ENCODE measurements at regions not wholly inside any gene's neighbourhood (a gene's known extent, or its start where the extent isn't known, plus 50 kb on each side); places are given as distances from the start of the nearest gene placed in this dataset.
"Not testable (repeated sequence)": the region's sequence is repeated elsewhere in the genome, so short reads cannot be mapped to it uniquely, and the experiment has no call there.

DNA sequence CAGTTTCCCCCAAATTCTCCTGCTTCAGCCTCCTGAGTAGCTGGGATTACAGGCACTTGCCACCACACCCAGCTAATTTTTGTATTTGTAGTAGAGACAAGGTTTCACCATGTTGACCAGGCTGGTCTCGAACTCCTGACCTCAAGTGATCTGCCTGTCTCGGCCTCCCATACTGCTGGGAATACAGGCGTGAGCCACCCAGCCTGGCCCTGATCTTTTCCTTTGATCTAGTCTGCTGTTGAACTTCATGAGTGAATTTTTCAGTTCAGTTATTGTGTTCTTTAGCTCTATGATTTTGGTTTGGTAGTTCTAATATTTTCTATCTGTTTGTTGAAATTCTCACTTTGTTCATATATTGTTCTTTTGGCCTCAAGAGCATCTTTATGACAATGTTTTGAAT, 83.4 kb upstream of the RAP2C start:
- DNase-seq (ENCODE audit: low read depth in 4 of 4, low spot score in 3 of 4): not testable (repeated sequence)

DNA sequence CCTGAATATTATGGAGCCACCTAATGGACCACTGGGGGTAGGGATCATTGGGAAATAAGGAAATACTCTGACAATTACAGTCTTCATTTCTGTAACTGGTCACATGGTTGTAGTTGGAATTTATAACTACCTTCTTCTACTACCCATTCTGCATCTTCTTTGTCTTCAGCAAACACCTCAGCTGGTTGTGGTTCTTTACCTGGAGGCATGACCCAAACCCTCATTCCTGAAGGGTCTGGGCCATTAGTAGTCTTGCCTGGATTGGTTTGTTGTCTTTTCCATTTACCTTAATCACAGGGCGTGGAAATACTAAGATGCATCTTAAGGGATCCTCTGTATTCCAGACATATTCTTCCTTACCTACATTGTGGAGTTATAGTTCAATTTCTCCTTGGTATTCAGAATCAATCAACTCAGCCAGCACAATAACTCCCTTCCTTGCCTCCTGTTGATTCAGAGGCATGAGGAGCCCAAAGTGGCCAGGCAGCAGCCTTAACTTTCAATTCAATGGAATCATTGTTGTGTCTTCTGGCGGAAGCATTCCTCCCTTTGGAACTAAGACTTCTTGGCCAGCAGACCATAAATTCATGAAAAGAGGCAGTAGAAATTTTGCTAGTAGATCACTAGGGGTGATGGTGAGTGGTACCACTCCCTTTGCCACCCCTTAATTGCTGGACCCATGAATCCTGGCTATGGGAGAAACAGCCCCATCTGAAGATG, 75.7 kb upstream of the RAP2C start:
- no peak for DNase-seq (ENCODE audit: low read depth in 4 of 4, low spot score in 3 of 4)

DNA sequence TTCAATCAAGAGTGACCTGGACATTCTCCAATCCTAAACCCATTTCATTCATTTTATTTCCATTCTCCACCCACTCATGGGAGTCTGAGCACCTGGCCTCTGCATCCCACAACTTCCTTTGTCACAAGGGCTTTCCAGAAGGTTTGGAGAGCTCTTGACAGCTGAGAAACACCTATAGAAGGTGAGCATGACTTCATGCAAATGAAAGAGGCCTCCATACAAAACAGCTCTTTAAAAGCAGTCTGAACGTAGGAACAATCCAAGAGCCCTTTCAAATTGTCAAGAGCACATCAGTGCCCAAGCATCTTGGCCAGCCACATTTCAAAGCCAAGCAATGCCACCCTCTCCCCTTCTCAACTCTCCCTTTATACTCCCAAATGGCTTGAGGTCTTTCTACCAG, 74.9 kb upstream of the RAP2C start:
- no peak for DNase-seq (ENCODE audit: low read depth in 4 of 4, low spot score in 3 of 4)

DNA sequence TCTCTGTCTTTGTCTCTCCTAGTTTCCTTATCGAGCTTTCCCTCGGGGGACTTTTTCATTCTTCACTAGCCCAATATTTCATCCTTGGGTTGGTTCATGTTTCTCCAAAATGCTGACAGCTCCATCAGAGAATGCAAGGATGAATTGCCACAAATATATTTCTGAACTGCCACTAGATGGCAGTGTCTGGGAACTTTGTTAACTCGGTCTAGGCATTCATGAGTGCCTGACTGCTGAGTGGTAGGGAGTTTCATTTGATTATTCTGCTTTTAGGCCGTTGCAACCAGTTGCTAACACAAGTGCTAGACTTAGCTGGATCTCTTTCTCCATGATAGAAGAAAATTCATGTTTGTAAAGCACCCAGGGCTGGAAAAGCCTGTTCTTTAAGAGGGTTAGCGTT, 73.5 kb upstream of the RAP2C start:
- peak; percentile 16 to 41 (median 30) for DNase-seq (ENCODE audit: low read depth in 4 of 4, low spot score in 3 of 4)

DNA sequence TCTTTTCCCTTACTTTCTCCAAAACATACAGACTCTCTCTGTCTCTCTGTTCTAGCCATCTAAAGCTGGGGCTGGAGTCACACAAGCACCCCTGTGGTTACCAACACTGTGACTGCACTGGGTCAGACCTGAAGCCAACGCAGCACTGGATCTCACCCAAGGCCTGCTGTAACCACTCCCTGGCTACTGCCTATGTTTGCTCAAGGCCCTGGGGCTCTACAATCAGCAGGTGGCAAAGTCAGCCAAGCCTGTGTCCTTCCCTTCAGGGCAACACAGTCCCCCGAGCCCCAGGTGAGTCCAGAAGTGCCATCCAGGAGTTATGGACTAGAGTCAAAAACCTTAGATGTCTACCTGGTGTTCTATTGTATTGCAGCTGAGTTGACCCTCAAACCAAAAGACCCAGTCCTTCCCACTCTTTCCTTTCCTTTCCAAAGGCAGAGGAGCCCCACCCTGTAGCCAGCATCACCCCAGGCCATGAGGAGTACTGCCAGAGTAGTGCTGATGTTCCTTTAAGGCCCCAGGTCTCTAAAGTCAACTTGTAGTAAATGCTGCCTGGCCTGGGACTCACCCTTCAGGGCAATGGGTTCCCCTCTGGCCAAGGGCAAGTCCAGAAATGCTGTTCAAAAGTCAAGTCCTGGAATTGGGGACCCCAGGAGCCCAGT, 58.8 kb upstream of the RAP2C start:
- DNase-seq (ENCODE audit: low read depth in 4 of 4, low spot score in 3 of 4): no peak

DNA sequence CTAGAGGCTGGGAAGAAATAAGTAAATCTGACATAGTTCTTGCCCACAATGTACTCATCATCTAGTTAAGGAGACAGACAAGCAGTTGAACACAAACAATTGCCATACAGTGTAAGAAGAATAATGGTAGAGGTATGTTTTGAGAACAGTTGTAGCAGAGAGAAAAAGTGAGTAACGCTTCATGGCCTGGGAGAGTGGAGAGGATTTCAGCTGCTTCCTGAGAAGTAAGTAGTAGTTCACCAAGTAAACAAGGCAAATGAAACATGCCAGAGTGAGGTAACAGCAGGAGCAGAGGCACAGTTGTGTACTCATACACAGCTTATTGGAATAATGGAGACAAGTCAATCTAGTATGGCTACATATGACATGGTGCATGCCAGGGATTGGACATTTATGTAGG, 53.6 kb upstream of the RAP2C start:
- no peak for DNase-seq (ENCODE audit: low read depth in 4 of 4, low spot score in 3 of 4)

DNA sequence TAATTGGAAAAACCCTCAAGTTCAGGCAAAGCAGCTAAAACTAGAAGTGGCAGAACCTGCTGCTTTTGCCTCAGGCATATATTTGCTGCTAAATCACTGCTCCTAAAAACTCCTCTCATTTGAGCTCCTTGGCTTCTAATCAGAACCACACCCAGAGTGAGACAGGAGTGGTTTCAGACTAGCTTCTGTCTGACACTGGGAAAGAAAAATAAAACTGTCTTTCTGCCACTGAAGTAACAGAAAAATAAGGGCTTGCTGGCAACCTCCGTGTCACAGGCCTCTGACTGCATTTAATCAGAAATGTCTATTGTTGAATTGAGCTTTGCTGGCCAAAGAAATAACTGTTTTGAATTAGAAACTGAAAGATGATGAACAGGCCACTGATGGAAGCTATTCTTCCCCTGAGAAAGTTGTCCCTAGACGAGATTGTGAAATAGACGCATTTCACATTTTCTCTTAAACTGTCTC, 52.1 kb upstream of the RAP2C start:
- DNase-seq (ENCODE audit: low read depth in 4 of 4, low spot score in 3 of 4): no peak

DNA sequence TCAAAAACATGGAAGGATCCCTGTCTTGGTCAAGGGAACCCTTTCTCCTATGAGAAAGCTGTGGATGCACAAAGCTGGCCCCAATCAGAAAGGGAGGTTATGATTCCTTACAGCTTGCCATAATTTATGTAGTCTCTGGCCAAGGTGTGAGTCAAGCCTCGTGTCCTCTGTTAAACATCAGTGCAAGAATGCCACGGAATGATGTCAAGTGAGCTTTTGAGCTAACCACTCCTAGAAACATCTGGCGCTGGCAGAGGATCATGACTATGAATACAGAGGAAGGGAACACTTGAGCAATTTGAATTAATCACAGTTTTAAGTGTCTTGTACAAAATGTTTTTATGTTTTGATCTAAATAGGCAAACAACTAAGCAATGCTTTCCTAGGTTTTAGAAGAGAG, 51.5 kb upstream of the RAP2C start:
- DNase-seq (ENCODE audit: low read depth in 4 of 4, low spot score in 3 of 4): no peak

DNA sequence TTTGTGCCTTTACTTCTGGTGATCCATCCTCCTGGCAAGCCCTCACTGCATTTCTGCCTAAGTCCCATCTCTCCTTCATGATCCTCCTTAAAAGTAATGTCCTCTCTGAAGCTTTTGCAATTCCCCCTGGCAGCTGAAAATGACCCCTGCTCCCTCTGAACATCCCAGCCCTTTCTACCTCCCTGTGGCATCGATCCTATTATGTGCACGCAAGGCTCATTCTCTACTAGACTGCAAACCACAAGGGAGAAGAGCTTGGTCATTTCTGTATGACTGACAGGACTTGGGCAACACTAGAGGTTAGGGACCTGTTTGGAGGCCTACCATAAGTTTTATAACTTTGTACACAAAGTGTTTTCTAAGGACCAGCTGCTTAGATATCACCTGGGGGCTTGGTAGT, 50.8 kb upstream of the RAP2C start:
- no peak for DNase-seq (ENCODE audit: low read depth in 4 of 4, low spot score in 3 of 4)
